HL-60 (cell line): ENCODE measurements at regions not wholly inside any gene's neighbourhood (a gene's known extent, or its start where the extent isn't known, plus 50 kb on each side); places are given as distances from the start of the nearest gene placed in this dataset.

Experiments used
- CTCF ChIP-seq: IDR thresholded peaks from one replicate; pipeline ENCODE4 v1.5.1; 2011; ENCODE audit warnings: low read length, control low read depth, inconsistent platforms; ENCODE audit not compliant: insufficient read depth
- POLR2AphosphoS5 ChIP-seq: IDR thresholded peaks from 2 replicates; pipeline ENCODE4 v1.6.1; 2012; ENCODE audit warnings: low read depth
- SPI1 ChIP-seq: IDR thresholded peaks from 2 replicates; pipeline ENCODE4 v1.6.1; 2012; ENCODE audit warnings: low read depth, mild to moderate bottlenecking, borderline replicate concordance
- TF ChIP-seq, protein P1 (sequence below): IDR thresholded peaks from 2 replicates; pipeline ENCODE4 v1.6.1; 2012; ENCODE audit warnings: low read depth; ENCODE audit not compliant: insufficient replicate concordance

GRCh38 chr9:22244139-22245011, 202.2 kb upstream of the DMRTA1 start:
- TF ChIP-seq CTCF (peak; percentile 5), SPI1 (no peak), POLR2AphosphoS5 (no peak)
- TF ChIP-seq, protein P1, sequence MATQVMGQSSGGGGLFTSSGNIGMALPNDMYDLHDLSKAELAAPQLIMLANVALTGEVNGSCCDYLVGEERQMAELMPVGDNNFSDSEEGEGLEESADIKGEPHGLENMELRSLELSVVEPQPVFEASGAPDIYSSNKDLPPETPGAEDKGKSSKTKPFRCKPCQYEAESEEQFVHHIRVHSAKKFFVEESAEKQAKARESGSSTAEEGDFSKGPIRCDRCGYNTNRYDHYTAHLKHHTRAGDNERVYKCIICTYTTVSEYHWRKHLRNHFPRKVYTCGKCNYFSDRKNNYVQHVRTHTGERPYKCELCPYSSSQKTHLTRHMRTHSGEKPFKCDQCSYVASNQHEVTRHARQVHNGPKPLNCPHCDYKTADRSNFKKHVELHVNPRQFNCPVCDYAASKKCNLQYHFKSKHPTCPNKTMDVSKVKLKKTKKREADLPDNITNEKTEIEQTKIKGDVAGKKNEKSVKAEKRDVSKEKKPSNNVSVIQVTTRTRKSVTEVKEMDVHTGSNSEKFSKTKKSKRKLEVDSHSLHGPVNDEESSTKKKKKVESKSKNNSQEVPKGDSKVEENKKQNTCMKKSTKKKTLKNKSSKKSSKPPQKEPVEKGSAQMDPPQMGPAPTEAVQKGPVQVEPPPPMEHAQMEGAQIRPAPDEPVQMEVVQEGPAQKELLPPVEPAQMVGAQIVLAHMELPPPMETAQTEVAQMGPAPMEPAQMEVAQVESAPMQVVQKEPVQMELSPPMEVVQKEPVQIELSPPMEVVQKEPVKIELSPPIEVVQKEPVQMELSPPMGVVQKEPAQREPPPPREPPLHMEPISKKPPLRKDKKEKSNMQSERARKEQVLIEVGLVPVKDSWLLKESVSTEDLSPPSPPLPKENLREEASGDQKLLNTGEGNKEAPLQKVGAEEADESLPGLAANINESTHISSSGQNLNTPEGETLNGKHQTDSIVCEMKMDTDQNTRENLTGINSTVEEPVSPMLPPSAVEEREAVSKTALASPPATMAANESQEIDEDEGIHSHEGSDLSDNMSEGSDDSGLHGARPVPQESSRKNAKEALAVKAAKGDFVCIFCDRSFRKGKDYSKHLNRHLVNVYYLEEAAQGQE, result no peak
